HCT116 (cell line): ENCODE measurements at regions not wholly inside any gene's neighbourhood (a gene's known extent, or its start where the extent isn't known, plus 50 kb on each side); places are given as distances from the start of the nearest gene placed in this dataset.

Experiments
- ATAC-seq: fragments of 200-7000 bp; cut with Tn5 transposase; 2 replicates; pipeline ENCODE4 v1.9.1; 2020; ENCODE audit warnings: mild to moderate bottlenecking, moderate library complexity
- BruUV-seq: library from RNA; stranded (reverse); fragments of 400-500 nt; replicated peaks from 2 replicates; lab custom pipeline; 2021; lab: Mats Ljungman, UMichigan
- CTCF ChIA-PET: fragments of 300-600 bp; sonication (Branson Sonifier 250); formaldehyde crosslinking; loops from one replicate; lab custom pipeline; 2021; ENCODE audit warnings: antibody characterized with exemption; lab: Charles Lee
- POLR2A ChIA-PET: fragments of 300-600, 350-600 bp; sonication (Branson Sonifier 250); formaldehyde crosslinking; loops from one replicate; lab custom pipeline; 2021; ENCODE audit warnings: antibody characterized with exemption; lab: Charles Lee
- RAD21 ChIA-PET, 2 experiments: fragments of 300-600 bp; sonication (Branson Sonifier 250); formaldehyde crosslinking; loops; one replicate each; lab custom pipeline; 2023; ENCODE audit warnings: low total read pairs in 2 of 2; ENCODE audit not compliant: uncharacterized antibody in 2 of 2, unreplicated experiment in 2 of 2, low non-redundant PET in 1 of 2; lab: Charles Lee
- DNase-seq: peaks from one replicate; pipeline ENCODE4 v3.0.0-alpha.2; 2010; ENCODE audit warnings: low read depth, low spot score
- H2AFZ ChIP-seq: fragments of 200-600 bp; shearing (Covaris generic), sonication (generic); 2 replicates; pipeline ENCODE4 v1.6.1; 2017; ENCODE audit warnings: low read depth, mixed run types, mixed read lengths, antibody characterized with exemption, low read length; ENCODE audit not compliant: poor library complexity, severe bottlenecking
- H3K27ac ChIP-seq: 2 replicates; pipeline ENCODE4 v1.5.1; 2012; ENCODE audit warnings: low read depth, low read length
- H3K27me3 ChIP-seq: fragments of 200-600 bp; sonication (generic); 2 replicates; pipeline ENCODE4 v1.6.1; 2016; ENCODE audit warnings: mixed run types, low read length, mixed read lengths; ENCODE audit not compliant: insufficient read depth
- H3K36me3 ChIP-seq, 2 experiments: fragments of 200-500 bp in 1 of 2; fragments of 200-600 bp in 1 of 2; sonication (Bioruptor generic) in 1 of 2; sonication (generic) in 1 of 2; 2 replicates each; pipeline versions ENCODE4 v1.5.1 to v1.6.1; 2014 to 2016; ENCODE audit warnings: low read length in 2 of 2, inconsistent platforms in 1 of 2, mixed read lengths in 1 of 2, mixed run types in 1 of 2; ENCODE audit not compliant: insufficient read depth in 2 of 2, control insufficient read depth in 1 of 2
- H3K4me1 ChIP-seq, 2 experiments: fragments of 200-600 bp in 1 of 2; sonication (generic) in 1 of 2; 2 replicates each; pipeline versions ENCODE4 v1.5.1 to v1.6.1; 2012 to 2017; ENCODE audit warnings: low read length in 2 of 2, inconsistent platforms in 1 of 2, mild to moderate bottlenecking in 1 of 2, mixed read lengths in 1 of 2, mixed run types in 1 of 2, moderate library complexity in 1 of 2; ENCODE audit not compliant: insufficient read depth in 2 of 2, control insufficient read depth in 1 of 2
- H3K4me2 ChIP-seq: fragments of 200-600 bp; sonication (generic); 2 replicates; pipeline ENCODE4 v1.6.1; 2017; ENCODE audit warnings: mixed run types, low read length, mixed read lengths
- H3K4me3 ChIP-seq, 2 experiments: fragments of 200-600 bp in 1 of 2; sonication (generic) in 1 of 2; replicated peaks in 1 of 2; 2 replicates each; pipeline ENCODE4 v1.5.1; 2011 to 2016; ENCODE audit warnings: low read length in 2 of 2, control low read depth in 1 of 2, low read depth in 1 of 2, mild to moderate bottlenecking in 1 of 2, mixed read lengths in 1 of 2, mixed run types in 1 of 2
- H3K79me2 ChIP-seq: fragments of 200-600 bp; sonication (generic); 2 replicates; pipeline ENCODE4 v1.6.1; 2017; ENCODE audit warnings: mild to moderate bottlenecking, mixed run types, low read length, moderate library complexity, mixed read lengths; ENCODE audit not compliant: insufficient read depth
- H3K9ac ChIP-seq: fragments of 200-600 bp; sonication (generic); 2 replicates; pipeline ENCODE4 v1.6.1; 2016; ENCODE audit warnings: low read length, mixed read lengths
- H3K9me2 ChIP-seq: fragments of 200-600 bp; sonication (generic), shearing (Covaris generic); 2 replicates; pipeline ENCODE4 v1.6.1; 2017; ENCODE audit warnings: mixed run types, mild to moderate bottlenecking, moderate library complexity; ENCODE audit not compliant: insufficient read depth
- H3K9me3 ChIP-seq, 2 experiments: fragments of 200-500 bp in 1 of 2; fragments of 200-600 bp in 1 of 2; sonication (Bioruptor generic) in 1 of 2; sonication (generic) in 1 of 2; 2 replicates each; pipeline ENCODE4 v1.6.1; 2014 to 2017; ENCODE audit warnings: low read length in 2 of 2, mixed read lengths in 2 of 2, inconsistent platforms in 1 of 2, low read depth in 1 of 2, mild to moderate bottlenecking in 1 of 2, mixed run types in 1 of 2, moderate library complexity in 1 of 2; ENCODE audit not compliant: control insufficient read depth in 1 of 2, insufficient read depth in 1 of 2
- H4K20me1 ChIP-seq: fragments of 200-600 bp; sonication (generic), shearing (Covaris generic); 2 replicates; pipeline ENCODE4 v1.6.1; 2017; ENCODE audit warnings: mixed run types, mild to moderate bottlenecking, moderate library complexity; ENCODE audit not compliant: insufficient read depth
- ATF3 ChIP-seq: IDR thresholded peaks from 2 replicates; pipeline ENCODE4 v1.6.1; 2012
- CBX3 ChIP-seq: IDR thresholded peaks from 2 replicates; pipeline ENCODE4 v1.6.1; 2012; ENCODE audit warnings: low read depth
- CEBPB ChIP-seq: IDR thresholded peaks from 2 replicates; pipeline ENCODE4 v1.6.1; 2012; ENCODE audit warnings: low read depth
- ELF1 ChIP-seq: IDR thresholded peaks from 2 replicates; pipeline ENCODE4 v1.6.1; 2012; ENCODE audit warnings: low read depth, borderline replicate concordance
- FOSL1 ChIP-seq: IDR thresholded peaks from 2 replicates; pipeline ENCODE4 v1.6.1; 2012; ENCODE audit warnings: low read depth
- JUND ChIP-seq: IDR thresholded peaks from 2 replicates; pipeline ENCODE4 v1.6.1; 2012
- MAX ChIP-seq: IDR thresholded peaks from 2 replicates; pipeline ENCODE4 v1.6.1; 2012
- RAD21 ChIP-seq: IDR thresholded peaks from 2 replicates; pipeline ENCODE4 v1.6.1; 2012; ENCODE audit warnings: low read depth, mild to moderate bottlenecking
- REST ChIP-seq: IDR thresholded peaks from 2 replicates; pipeline ENCODE4 v1.6.1; 2012; ENCODE audit warnings: low read depth
- SP1 ChIP-seq: IDR thresholded peaks from 2 replicates; pipeline ENCODE4 v1.6.1; 2012; ENCODE audit warnings: low read depth
- TCF7L2 ChIP-seq: IDR thresholded peaks from 2 replicates; pipeline ENCODE4 v1.7.0; 2011; ENCODE audit warnings: borderline replicate concordance, inconsistent platforms; ENCODE audit not compliant: insufficient read depth, insufficient read length; ENCODE audit errors: extremely low read depth
- YY1 ChIP-seq: IDR thresholded peaks from 2 replicates; pipeline ENCODE4 v1.6.1; 2011; ENCODE audit warnings: low read length, low read depth, moderate library complexity, mild to moderate bottlenecking; ENCODE audit not compliant: insufficient replicate concordance; ENCODE audit errors: extremely low read depth
- ZBTB33 ChIP-seq: IDR thresholded peaks from 2 replicates; pipeline ENCODE4 v1.6.1; 2011; ENCODE audit warnings: mild to moderate bottlenecking, low read length, moderate library complexity; ENCODE audit not compliant: insufficient replicate concordance; ENCODE audit errors: extremely low read depth
- intact Hi-C: fragments of 100-400 bp; cut with micrococcal nuclease; formaldehyde crosslinking; loops from 2 replicates; pipeline ENCODE4 v1.10.0; 2022

- TF ChIP-seq ATF3 = no peak
- TF ChIP-seq MAX = no peak
- no peak for TF ChIP-seq FOSL1
- TF ChIP-seq CEBPB = no peak
- TF ChIP-seq, all 23 proteins: peak for 0
Observed at GRCh38 chr2:154911729-154912128, 213.2 kb downstream of the KCNJ3 start (continued).

GRCh38 chr2:154910701-154911100 is 212.2 kb downstream of the KCNJ3 start:
- no peaks in the 10 kb centered on the region for H3K36me3 ChIP-seq
- TF ChIP-seq JUND (no peak), MAX (no peak)
- BruUV-seq = no TSS peak
- CTCF ChIA-PET = no interaction called here
- intact Hi-C loops = no loop called here
- no peaks in the 10 kb centered on the region for H3K4me1 ChIP-seq
- RAD21 ChIA-PET = no interaction called here
- H3K79me2 ChIP-seq = no peaks in the 10 kb centered on the region
- POLR2A ChIA-PET = no interaction called here
- H3K9me3 ChIP-seq = no peaks in the 10 kb centered on the region
- no peak for ATAC-seq
- no peak overlapping the region for H3K4me3 ChIP-seq
- no peaks in the 10 kb centered on the region for H3K9me2 ChIP-seq
- no peaks in the 10 kb centered on the region for H4K20me1 ChIP-seq
- DNase-seq = no peak
- H3K9ac ChIP-seq = no peak overlapping the region
- H2AFZ ChIP-seq = no peak overlapping the region
- H3K4me2 ChIP-seq = no peak overlapping the region
- no peaks in the 10 kb centered on the region for H3K27me3 ChIP-seq
- H3K27ac ChIP-seq = no peak overlapping the region

GRCh38 chr2:154908327-154908726 is 209.8 kb downstream of the KCNJ3 start:
- ATAC-seq (no peak), DNase-seq (no peak)
- H3K9me3 ChIP-seq = no peaks in the 10 kb centered on the region
- no TSS peak for BruUV-seq
- no peaks in the 10 kb centered on the region for H3K79me2 ChIP-seq
- CTCF ChIA-PET = no interaction called here
- intact Hi-C loops = no loop called here
- no peak for TF ChIP-seq ZBTB33
- TF ChIP-seq REST = no peak
- no peak for TF ChIP-seq FOSL1
- no peak for TF ChIP-seq TCF7L2
- TF ChIP-seq CEBPB = no peak
- no peak for TF ChIP-seq RAD21
- TF ChIP-seq CBX3 = no peak
- TF ChIP-seq ELF1 = no peak
- TF ChIP-seq YY1 = no peak
- no peak for TF ChIP-seq SP1
- RAD21 ChIA-PET = no interaction called here
- no peak overlapping the region for H3K4me2 ChIP-seq
- H3K4me3 ChIP-seq = no peak overlapping the region
- H4K20me1 ChIP-seq = no peaks in the 10 kb centered on the region
- H3K27ac ChIP-seq = no peak overlapping the region
- H3K4me1 ChIP-seq = no peaks in the 10 kb centered on the region
- POLR2A ChIA-PET = no interaction called here
- H3K27me3 ChIP-seq = no peaks in the 10 kb centered on the region
- H2AFZ ChIP-seq = no peak overlapping the region
- no peaks in the 10 kb centered on the region for H3K36me3 ChIP-seq
- no peak overlapping the region for H3K9ac ChIP-seq
- H3K9me2 ChIP-seq = no peaks in the 10 kb centered on the region
